ENCODE measurements at regions not wholly inside any gene's neighbourhood (a gene's known extent, or its start where the extent isn't known, plus 50 kb on each side); places are given as distances from the start of the nearest gene placed in this dataset.

GRCh38 chr1:114314576-114314975 is 160.9 kb upstream of the SYT6 start:
- no peak for DNase-seq (ENCODE audit: low spot score)

- no peak for DNase-seq (ENCODE audit: low spot score)
Measured at GRCh38 chr1:114314098-114314497, 160.4 kb upstream of the SYT6 start.

- no peak for DNase-seq (ENCODE audit: low spot score)
Measured at GRCh38 chr1:114310695-114311271, 157.1 kb upstream of the SYT6 start.

GRCh38 chr1:114302821-114303220 is 149.2 kb upstream of the SYT6 start:
- no peak for DNase-seq (ENCODE audit: low spot score)

- no peak for DNase-seq (ENCODE audit: low spot score)
Measured at GRCh38 chr1:114299331-114299975, 145.8 kb upstream of the SYT6 start.

GRCh38 chr1:114298008-114298407 is 144.3 kb upstream of the SYT6 start:
- no peak for DNase-seq (ENCODE audit: low spot score)

- no peak for DNase-seq (ENCODE audit: low spot score)
Measured at GRCh38 chr1:114296413-114296812, 142.7 kb upstream of the SYT6 start.

GRCh38 chr1:114295321-114295720 is 141.7 kb upstream of the SYT6 start:
- DNase-seq (ENCODE audit: low spot score): no peak

GRCh38 chr1:114292835-114293234 is 139.2 kb upstream of the SYT6 start:
- DNase-seq (ENCODE audit: low spot score): no peak

GRCh38 chr1:114292194-114292593 is 138.5 kb upstream of the SYT6 start:
- DNase-seq (ENCODE audit: low spot score): no peak

GRCh38 chr1:114290776-114291175 is 137.1 kb upstream of the SYT6 start:
- DNase-seq (ENCODE audit: low spot score): no peak

- no peak for DNase-seq (ENCODE audit: low spot score)
Measured at GRCh38 chr1:114290341-114290740, 136.7 kb upstream of the SYT6 start.

- DNase-seq (ENCODE audit: low spot score): no peak
Measured at GRCh38 chr1:114289824-114290223, 136.2 kb upstream of the SYT6 start.

- no peak for DNase-seq (ENCODE audit: low spot score)
Measured at GRCh38 chr1:114289306-114289705, 135.6 kb upstream of the SYT6 start.

- no peak for DNase-seq (ENCODE audit: low spot score)
Measured at GRCh38 chr1:114286960-114287359, 133.3 kb upstream of the SYT6 start.

GRCh38 chr1:114286179-114286578 is 132.5 kb upstream of the SYT6 start:
- DNase-seq (ENCODE audit: low spot score): no peak

- peak; percentile 89 for DNase-seq (ENCODE audit: low spot score)
Measured at GRCh38 chr1:114282751-114283403, 129.2 kb upstream of the SYT6 start.

GRCh38 chr1:114278911-114279310 is 125.2 kb upstream of the SYT6 start:
- DNase-seq (ENCODE audit: low spot score): no peak

- no peak for DNase-seq (ENCODE audit: low spot score)
Measured at GRCh38 chr1:114278430-114278829, 124.8 kb upstream of the SYT6 start.

GRCh38 chr1:114274621-114275317 is 121.1 kb upstream of the SYT6 start:
- no peak for DNase-seq (ENCODE audit: low spot score)

GRCh38 chr1:114272593-114272992 is 118.9 kb upstream of the SYT6 start:
- DNase-seq (ENCODE audit: low spot score): no peak

GRCh38 chr1:114270718-114271117 is 117.0 kb upstream of the SYT6 start:
- DNase-seq (ENCODE audit: low spot score): no peak

GRCh38 chr1:114270282-114270681 is 116.6 kb upstream of the SYT6 start:
- no peak for DNase-seq (ENCODE audit: low spot score)
